ENCODE measurements at regions not wholly inside any gene's neighbourhood (a gene's known extent, or its start where the extent isn't known, plus 50 kb on each side); places are given as distances from the start of the nearest gene placed in this dataset.

DNA sequence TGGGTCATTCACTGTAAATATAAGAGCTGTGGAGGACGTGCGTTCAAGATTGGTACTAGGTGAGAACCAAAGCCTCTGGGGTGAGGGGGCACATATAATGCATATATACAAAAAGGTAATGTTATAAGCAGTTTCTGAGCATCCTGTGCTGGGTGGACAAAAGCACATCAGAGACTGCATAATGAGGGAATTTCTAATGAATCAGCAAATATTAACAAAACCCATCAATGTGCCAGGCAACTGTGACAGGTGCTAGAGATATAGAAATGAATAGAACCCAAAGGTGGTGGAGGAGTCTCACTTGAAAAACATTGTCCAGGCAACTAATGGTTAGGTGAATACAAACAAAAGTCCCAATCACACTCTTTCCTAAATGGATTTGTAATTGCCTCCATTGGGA lies 74.7 kb downstream of the GPR65 start:
- Histone ChIP-seq H3K36me3 (ENCODE audit: control insufficient read depth in 2 of 4, insufficient read depth in 4 of 4, low read length in 3 of 4) (no peaks in the 10 kb centered on the region), H3K79me1 (ENCODE audit: low read depth, low read length) (no peaks in the 10 kb centered on the region), H2BK20ac (ENCODE audit: low read length) (no peak overlapping the region), H2BK120ac (replicated peaks; ENCODE audit: low read depth, low read length) (no peak overlapping the region), H4K8ac (ENCODE audit: extremely low read depth, insufficient read depth, low read length) (no peak overlapping the region), H3K4me2 (ENCODE audit: insufficient read depth in 1 of 2, low read depth in 2 of 2, low read length in 2 of 2) (no peak overlapping the region), H3K4me3 (ENCODE audit: extremely low read depth in 1 of 4, insufficient read depth in 2 of 4, low read depth in 3 of 4, low read length in 4 of 4) (no peak overlapping the region), H3K9me3 (ENCODE audit: insufficient read depth in 2 of 2, low read depth in 1 of 2, low read length in 1 of 2) (no peaks in the 10 kb centered on the region), H3K23me2 (ENCODE audit: low read depth, low read length) (no peaks in the 10 kb centered on the region), H2AK5ac (ENCODE audit: low read depth, low read length) (no peak overlapping the region), H4K5ac (ENCODE audit: insufficient read length, low read depth, low read length) (no peak overlapping the region), H3K4ac (replicated peaks; ENCODE audit: insufficient read length, low read depth, low read length) (no peak overlapping the region), H3K23ac (ENCODE audit: insufficient read length) (no peak overlapping the region), H2BK15ac (ENCODE audit: low read length) (no peak overlapping the region), H3K14ac (ENCODE audit: insufficient read length) (no peak overlapping the region), H3K18ac (ENCODE audit: extremely low read depth, low read length) (no peak overlapping the region), H2BK12ac (ENCODE audit: low read depth, low read length) (no peak overlapping the region), H3K9ac (replicated peaks in 1 of 4; ENCODE audit: extremely low read depth in 1 of 4, low read depth in 3 of 4, low read length in 3 of 4) (no peak overlapping the region), H3K27ac (ENCODE audit: low read depth, low read length) (no peak overlapping the region), H4K20me1 (replicated peaks in 1 of 2; ENCODE audit: control insufficient read depth in 1 of 2, insufficient read depth in 2 of 2, low read length in 2 of 2) (no peaks in the 10 kb centered on the region), H3K79me2 (ENCODE audit: control insufficient read depth in 1 of 2, insufficient read depth in 2 of 2, low read length in 2 of 2) (no peaks in the 10 kb centered on the region), H4K91ac (replicated peaks; ENCODE audit: insufficient read length, low read length) (no peak overlapping the region), H3K27me3 (replicated peaks in 1 of 4; ENCODE audit: control insufficient read depth in 3 of 4, extremely low read depth in 1 of 4, insufficient read depth in 3 of 4, low read length in 3 of 4) (no peaks in the 10 kb centered on the region), H3K56ac (replicated peaks; ENCODE audit: insufficient read length, low read depth, low read length) (no peak overlapping the region), H2BK5ac (ENCODE audit: low read depth, low read length) (no peak overlapping the region), H3K4me1 (replicated peaks in 1 of 4; ENCODE audit: control insufficient read depth in 3 of 4, insufficient read depth in 4 of 4, low read length in 3 of 4) (no peaks in the 10 kb centered on the region), H2AFZ (ENCODE audit: low read length) (no peak overlapping the region)
- ChIA-PET CTCF (ENCODE audit: partially characterized antibody) (interaction anchor here (1.3 kb wide), 2 partner anchors 8 to 89 kb away, joined by 3 to 4 read pairs; no protein-coding TSS in a partner anchor), POLR2A (ENCODE audit: partially characterized antibody) (no interaction called here)
- FAIRE-seq (no peak), DNase-seq (ENCODE audit: low read depth in 1 of 2, low spot score in 2 of 2) (no peak)
- 97% methylated on average over 2 of the region's 2 CpGs; no CpG with 5 or more reads in 1 of the 2 experiments for WGBS, 2 experiments (ENCODE audit: extremely low coverage in 1 of 2, insufficient coverage in 1 of 2, insufficient read length in 1 of 2, insufficient replicate concordance in 2 of 2, low coverage in 1 of 2, low lambda C conversion rate in 2 of 2, missing lambda C conversion rate in 1 of 2)
- no peak for TF ChIP-seq JUND (IDR thresholded peaks at IDR 0.05; ENCODE audit: low read length)
- TF ChIP-seq RAD21 (IDR thresholded peaks at IDR 0.05 in 1 of 2, conservative IDR thresholded peaks at IDR 0.05 in 1 of 2; ENCODE audit: low read depth in 2 of 2, low read length in 2 of 2): no peak
- TF ChIP-seq RBBP5 (IDR thresholded peaks at IDR 0.05; ENCODE audit: borderline replicate concordance, low read depth, low read length): no peak
- no peak for TF ChIP-seq NRF1 (IDR thresholded peaks at IDR 0.05; ENCODE audit: low read depth, low read length)
- TF ChIP-seq CEBPB (IDR thresholded peaks at IDR 0.05; ENCODE audit: low read depth, low read length): no peak
- no peak for TF ChIP-seq CTBP2 (IDR thresholded peaks at IDR 0.05; ENCODE audit: borderline replicate concordance, insufficient read depth, insufficient read length, low read length)
- TF ChIP-seq, protein P1, sequence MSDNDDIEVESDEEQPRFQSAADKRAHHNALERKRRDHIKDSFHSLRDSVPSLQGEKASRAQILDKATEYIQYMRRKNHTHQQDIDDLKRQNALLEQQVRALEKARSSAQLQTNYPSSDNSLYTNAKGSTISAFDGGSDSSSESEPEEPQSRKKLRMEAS (IDR thresholded peaks at IDR 0.05): no peak
- no peak for TF ChIP-seq YY1 (IDR thresholded peaks at IDR 0.05; ENCODE audit: low read depth, low read length)
